HG03280 (cell line): ENCODE measurements at regions not wholly inside any gene's neighbourhood (a gene's known extent, or its start where the extent isn't known, plus 50 kb on each side); places are given as distances from the start of the nearest gene placed in this dataset.
"Not testable (repeated sequence)": the region's sequence is repeated elsewhere in the genome, so short reads cannot be mapped to it uniquely, and the experiment has no call there.

Experiments
- ATAC-seq: cut with Tn5 transposase; IDR thresholded peaks from one replicate; pipeline ENCODE4 v1.9.1; 2021; ENCODE audit warnings: mild to moderate bottlenecking, moderate library complexity; ENCODE audit not compliant: unreplicated experiment

DNA sequence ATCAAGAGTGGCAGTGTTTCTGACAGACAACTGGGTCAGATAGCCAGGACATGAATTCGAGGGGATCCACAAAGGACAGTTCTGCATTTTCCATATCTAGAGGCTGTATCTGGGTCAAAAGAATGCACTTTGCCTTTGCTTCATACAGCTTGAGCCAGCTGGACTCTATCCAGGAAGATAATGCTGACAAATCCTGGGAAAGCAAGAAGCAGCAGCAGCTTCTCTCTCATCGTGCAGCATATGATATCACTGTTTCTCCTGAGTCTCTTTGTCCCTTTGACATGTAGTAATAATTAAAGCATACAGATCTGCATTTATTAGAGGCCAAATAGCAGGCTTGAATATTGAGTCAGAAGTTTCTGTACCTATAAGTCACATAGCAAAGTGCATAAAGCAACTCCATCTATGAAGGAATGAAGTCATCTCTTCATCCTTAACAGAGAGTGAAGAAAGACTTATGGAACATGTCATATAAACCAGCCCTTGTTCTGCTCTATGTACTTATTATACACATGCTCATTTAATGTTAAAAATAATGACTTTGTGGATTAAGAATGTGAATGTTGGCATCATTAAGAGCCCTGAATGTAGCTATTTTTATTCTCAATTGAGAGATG is 236.8 kb upstream of the GBE1 start:
- ATAC-seq = no peak

DNA sequence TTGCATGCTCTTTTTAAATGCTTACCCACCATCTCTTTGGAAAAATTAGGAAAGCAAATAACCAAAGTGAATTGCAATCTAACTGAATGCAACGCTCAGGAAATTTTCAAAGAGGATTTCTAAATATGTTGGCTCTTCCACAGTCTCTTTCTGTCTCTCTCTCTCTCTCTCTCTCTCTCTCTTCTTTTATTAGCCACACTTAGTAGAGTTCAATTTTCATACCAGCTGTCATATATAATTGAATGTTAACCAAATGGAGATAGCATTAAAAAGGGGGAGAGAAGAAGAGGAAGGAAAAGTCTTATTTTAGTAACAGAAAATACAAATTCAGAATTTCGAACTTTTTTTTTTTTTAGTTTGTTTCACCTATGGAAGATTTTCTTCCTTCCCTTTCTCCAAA is 235.9 kb upstream of the GBE1 start:
- no peak for ATAC-seq

DNA sequence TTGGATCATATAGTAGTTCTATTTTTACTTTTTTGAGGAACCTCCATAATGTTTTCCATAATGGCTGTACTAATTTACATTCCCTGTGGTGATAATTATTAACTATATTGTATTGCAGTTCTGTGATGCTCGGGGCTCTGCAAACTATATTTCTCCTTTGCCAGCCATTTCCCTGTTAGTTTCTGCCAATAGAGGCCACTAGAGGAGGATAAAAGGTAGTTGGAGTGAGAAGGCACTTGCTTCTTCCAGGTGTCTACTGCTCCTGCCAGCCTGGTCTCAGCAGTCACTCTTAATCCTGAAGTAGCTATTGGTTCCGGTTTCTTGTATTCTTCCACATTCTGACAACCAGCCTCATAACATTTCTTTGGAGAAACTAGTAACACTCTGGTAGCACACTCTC is 233.9 kb upstream of the GBE1 start:
- no peak for ATAC-seq

DNA sequence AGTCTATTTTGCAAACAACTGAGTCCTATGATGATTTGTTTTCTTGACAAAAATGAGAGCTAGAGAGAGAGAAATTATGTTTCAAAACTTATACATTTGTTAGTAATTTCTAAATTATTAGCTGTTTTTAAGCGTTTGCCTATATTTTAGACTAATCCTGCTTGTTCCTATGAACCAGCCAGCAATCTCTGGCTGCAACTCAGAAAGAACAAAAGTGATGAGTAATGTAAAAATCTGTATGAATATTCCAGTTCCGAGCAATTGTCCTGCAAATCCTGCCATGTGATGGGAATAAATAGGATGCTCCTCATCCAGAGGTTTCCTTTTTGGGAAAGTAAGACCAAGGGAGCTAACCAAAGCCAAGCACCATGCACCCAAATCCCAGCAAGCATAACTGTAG is 228.3 kb upstream of the GBE1 start:
- ATAC-seq = no peak

DNA sequence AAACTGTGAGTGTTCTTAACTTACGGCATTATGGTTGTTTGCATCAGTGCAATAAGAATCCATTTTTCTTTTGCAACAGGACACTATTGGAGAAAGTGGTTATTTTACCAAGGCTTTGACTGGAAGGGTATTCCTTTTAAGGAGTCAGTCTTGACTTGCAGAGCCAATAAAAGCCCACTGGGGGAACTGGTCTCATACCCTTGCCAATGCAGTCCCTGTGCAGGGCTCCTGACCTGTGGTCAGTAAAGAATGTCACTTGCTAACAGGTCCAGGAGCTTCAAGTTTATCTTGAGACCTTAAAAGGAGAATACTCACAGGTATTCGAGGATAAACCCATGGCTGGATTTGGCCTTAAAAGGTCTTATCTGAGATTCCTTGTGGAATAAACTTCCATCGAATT is 227.8 kb upstream of the GBE1 start:
- ATAC-seq = no peak

DNA sequence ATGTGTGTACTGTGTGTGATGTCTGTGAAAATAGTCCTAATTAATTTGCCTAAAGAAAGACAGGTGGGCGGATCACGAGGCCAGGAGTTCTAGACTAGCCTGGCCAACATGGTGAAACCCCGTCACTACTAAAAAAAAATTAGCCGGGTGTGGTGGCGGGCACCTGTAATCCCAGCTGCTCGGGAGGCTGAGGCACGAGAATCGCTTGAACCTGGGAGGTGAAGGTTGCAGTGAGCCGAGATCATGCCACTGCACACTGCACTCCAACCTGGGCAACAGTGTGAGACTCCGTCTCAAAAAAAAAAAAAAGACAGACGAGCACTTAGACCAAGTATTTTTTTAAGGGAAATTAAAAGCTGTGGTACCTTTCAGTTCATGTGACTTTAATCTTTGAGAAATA is 226.0 kb upstream of the GBE1 start:
- ATAC-seq = not testable (repeated sequence)

DNA sequence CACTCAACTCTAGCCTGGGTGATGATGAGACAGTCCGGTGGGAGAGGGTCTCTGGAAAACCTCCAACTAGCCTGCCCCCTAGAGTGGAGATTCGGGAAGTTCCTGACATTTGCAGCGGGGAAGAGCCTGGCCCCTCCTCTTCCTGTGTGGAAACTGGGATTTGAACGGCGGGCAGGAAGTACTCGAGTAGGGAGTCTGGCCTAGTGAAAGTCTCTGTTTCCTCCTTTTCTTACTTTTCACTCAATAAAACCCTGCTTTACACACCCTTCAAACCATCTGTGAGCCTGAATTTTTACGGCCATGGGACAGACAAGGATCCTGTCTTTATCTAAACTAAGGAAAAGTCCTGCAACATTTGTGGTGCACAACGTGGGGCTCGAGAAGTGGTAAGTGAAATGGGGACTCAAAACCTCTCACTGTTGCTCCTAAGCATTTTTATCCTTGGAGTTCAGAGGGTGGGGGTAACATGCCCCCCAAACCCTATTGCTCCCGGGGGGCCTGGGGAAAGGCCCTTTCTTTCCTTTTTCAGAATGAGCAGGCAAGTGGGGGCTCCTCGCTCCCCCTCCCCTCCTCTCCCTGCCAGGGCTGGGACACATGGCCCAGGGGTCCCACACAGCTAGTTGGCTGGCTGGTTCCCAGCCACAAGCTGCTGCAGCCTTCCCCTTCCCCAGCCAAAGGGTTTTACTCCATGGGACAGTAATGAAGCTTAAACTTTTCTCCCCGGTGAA is 224.7 kb upstream of the GBE1 start:
- ATAC-seq = no peak

DNA sequence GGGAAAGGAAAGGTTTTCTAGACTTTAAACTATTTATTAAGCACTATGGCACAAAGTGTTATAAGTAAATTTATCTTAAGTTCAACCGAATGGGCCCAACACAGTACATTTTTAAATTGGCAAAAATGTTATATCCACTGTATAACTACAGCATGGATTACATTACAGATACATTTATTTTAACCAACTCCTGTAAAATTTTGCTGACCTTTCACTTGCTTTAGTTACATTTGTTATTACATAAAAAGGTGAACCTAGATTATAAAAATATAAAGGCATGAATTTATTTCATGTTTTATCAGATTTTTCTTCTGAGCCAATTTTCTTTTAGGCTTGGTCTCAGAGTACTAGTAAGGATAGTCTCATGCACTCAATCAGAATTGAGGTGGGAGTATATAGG is 221.9 kb upstream of the GBE1 start:
- no peak for ATAC-seq

DNA sequence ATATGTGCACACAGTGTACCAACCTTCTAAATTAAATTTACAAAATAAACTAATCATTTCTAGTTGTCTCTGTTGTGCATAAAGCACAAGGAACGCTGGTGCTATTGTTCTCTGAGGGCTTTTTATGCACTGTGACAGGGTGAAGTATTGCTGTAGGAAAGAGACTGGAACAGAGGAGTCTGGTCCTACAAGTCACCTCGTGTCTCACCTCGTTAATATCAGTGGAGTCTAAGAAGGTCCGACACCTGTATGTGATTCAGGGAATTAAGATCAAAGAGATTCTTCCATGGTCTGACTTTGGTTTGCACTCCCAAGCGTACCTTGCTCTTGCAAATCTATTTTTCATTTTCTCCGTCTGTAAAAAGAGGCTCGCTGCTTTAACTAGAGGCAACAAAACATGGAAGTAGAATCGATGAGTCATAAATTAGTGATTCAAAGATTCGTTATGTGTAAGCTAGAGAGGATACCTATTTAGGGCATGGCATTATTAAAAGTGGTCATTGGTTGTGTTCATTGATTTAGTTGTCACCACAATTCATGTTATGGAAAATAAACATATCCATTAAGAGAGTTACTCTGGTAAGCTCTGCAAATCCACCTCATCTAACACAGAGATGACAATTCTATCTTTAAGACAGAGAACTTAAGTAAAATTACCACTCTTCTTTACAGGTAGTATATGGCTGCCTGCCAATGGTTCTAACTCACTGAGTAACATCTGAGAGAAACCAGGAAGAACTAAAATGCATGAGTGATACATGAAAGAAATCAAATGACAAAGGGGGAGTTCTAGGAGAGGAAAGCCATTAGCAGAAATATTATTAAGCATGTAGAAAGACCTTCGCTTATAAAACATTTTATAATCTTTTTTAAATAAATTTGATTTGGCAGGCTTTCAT is 219.4 kb upstream of the GBE1 start:
- peak; percentile 52 for ATAC-seq

DNA sequence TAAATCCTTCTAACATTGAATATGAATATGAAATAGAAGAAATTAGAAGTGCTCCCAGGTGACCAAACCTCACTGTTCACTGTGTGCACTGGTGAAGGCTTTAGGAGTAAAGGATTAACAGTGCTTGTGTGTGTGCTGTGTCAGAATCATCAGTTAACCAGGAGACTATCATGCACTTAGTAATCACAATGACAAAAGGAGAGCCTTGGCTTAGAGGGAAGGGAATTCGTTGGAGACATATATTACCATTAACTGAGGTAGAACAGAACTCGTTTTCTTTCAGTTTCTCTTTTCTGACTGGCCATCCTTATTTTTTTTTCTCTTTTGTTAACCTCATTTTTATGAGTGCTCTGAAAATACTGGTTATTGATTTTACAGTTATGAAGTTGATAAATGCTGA is 213.3 kb upstream of the GBE1 start:
- ATAC-seq = no peak

DNA sequence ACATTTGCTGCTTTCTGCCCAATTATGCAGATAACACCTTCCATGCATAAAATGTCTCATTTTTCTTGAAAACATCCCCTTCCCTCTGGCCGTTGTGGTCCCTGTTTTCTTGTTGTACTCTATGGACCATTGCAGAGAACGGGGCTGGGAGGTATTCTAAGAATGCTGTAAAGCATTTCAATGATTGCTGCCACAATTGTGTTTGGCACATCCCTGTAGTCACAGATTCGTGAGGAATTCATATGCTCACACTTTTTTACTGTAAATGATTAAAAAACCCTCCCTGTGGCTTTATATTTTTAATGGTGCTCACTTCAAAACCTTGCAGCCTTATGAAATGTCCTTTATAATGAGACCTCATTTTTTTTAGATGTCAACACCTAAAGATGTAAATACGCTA is 207.2 kb upstream of the GBE1 start:
- no peak for ATAC-seq

DNA sequence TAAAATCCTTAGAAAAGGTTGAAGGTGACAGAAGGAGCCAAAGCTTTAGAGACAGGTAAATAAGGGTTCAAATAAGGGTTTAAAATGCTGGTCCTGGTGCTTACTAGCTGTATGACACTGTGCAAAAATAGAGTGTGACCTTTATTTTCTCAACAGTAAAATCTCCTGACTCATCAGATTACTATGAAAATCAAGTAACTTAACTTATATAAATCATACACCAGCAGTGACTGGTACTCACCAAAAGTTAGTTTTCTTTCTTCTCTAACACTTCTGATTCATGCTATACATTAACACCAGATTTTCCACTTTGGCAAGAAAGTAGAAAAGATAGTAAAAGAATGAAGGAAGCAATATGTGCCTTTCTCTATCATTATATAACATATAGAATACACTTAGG is 205.9 kb upstream of the GBE1 start:
- ATAC-seq = no peak

DNA sequence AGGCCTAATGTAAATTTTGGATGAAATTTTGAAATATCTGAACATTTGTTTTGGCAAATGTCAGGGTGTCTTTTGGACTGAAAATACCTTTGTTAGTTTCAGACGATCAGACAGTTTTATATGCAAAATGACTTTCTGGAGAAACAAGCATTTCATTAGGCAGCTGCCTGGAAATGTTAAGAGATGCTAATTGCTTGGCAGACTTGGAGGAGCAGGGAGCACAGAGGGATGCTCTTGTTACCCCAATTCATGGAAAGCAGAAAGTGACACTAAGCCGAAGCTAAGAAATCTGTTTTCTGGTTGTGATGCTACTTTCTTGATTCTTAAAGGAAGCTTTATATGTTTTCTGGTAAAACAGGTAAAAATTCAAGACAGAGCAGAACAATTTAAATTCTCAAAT is 204.3 kb upstream of the GBE1 start:
- ATAC-seq = no peak

DNA sequence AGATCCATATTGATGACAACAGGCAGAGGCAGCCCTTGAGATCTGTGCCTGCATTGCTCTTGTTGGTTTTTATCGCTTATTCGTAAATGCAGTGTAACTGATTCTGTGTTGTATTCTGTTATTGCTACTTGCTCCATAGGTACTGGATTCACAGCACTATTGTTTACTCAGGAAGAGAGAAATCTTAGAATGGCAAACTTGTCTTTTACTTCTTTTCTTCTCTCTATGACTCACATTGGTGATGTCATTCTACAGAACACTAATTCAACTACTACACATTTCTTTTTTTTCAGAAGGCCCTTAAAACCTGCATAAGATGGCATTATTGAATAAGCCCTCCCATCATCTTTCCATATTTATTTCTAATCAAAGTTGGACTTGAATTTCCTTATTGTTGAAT is 201.0 kb upstream of the GBE1 start:
- ATAC-seq = no peak

DNA sequence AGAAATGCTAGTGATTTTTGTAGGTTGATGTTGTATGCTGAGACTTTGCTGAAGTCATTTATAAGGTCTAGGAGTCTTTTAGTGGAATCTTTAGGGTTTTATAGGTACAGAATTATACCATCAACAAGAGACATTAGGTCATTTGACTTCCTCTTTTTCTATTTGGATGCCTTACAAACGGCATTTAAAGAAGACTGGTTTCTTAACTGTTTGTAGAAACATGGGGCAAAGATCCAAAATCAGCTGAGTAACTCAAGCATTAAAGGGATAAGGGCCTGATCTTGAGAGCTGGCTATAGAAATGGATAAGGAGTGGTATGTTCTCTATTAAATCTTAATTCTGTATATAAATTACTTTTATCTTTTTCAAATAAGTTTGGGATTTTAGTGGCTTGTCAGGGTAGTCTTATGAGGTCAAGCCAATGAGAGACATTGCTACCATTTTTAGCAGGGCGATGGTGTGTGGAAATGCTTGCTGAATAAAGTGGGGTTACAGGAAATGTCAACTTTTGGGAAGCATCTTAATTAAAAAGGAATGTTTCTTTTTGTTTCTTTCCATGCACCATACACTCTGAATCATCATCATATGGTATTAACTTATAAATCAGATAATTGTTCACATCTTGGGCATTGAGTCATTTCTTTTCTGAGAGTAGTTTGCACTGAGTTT is 197.7 kb upstream of the GBE1 start:
- ATAC-seq = no peak

DNA sequence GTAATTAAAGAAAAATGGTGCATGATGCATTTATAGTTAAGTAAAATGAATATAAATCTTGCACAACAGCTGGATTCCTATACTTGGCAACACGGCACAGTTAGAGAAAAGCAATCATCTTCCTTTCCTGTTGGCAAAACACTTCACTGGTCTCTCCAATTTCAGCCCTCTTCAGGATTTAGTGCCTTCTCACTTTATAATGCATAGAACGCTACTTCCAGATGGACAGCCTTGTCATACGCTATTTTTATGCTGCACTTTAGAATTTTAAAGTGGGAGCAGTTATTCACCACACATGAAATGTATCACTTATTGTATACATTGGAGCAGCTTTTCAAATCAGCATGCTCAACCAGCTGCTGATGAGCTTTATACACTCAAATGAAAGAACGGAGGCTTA is 194.4 kb upstream of the GBE1 start:
- ATAC-seq = no peak

DNA sequence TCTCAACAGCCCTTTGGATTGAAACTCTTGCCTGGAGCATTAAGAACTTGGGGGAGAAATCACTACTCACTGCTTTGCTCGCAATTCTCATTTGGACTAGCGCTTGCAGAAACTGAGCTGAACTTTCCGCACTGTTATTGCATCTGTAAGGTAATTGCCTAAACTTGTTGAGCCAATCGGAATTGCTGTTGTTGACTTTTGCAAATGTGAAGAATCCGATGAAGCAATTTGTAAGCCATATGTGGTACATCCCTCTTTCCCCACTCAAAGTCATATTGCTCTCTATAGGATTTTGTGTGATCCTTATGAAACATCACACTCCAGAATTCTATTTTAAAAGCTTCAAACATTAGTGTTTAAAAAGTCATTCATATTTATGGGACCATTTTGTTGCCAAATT is 191.7 kb upstream of the GBE1 start:
- no peak for ATAC-seq

DNA sequence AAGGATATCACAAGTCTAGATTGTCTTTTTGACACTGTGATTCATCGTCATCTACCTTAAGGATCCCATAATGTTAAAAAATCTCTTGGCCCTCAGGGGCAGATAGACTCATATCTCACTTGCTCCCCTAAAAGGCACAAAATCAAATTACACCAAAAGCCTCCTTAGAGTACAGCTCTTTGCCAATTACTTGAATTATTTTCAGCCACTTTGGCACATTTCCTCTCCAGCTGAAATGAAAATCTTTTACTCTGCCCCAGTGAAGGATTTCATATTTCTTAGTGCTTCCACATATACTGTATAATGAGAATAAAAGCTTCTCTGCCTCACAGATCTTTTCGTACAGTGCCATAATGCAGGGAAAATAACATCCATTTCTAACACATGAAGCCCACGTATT is 190.7 kb upstream of the GBE1 start:
- no peak for ATAC-seq

DNA sequence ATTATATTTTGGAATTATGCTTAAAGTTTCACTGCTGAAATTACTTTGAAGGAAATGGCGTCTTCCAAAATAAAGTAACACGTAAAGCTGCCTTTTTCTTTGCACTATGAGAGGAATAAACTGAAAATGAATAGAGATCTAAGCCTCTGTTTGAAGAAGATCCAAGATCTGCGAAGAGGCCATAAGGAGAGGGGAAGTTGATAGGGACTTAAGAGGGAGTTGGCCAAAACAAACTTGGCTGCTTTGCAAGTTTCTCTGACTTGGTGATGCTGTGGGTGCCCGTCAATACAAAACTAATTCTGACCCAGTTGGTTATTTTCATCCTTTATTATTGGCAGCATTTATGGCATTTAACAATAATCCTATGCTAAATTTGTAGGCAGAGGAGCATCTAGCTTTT is 190.2 kb upstream of the GBE1 start:
- no peak for ATAC-seq

DNA sequence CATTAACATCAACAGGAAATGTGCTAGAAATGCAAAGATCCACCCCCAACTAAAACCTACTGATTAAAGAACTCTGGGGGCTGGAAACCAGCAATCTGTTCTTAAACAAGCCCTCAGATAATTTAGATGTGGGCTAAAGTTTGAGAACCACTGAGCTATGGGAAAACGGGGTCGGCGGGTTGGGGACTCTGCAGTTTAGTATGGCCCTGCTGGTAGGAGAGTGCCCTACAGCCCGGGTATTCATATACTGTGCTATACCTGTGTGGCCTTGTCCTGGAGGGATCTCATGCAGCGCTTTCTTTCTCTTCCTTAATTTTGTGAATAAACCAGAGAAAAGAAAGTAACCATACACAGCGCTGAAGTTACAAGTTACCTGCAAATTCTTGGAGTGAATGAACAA is 189.7 kb upstream of the GBE1 start:
- ATAC-seq = no peak

DNA sequence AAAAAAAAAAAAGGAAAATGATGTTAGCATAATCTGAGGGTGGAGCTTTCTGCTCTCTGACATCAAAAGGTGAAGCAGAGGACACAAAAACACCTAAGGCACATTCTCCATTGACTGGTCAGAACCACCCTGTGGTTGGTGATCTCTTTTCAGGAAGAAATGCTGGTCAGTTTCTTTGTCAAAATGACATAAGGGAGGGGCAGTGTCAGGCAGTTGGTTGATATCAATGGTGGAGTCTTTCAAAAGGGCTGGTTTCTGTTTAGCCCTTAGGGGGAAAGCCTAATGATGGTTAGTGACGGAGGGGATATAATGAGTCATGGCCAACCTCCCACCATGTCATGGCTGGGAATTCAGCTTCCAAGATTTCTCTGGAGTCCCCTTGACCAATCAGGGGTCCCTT is 185.9 kb upstream of the GBE1 start:
- ATAC-seq = no peak

DNA sequence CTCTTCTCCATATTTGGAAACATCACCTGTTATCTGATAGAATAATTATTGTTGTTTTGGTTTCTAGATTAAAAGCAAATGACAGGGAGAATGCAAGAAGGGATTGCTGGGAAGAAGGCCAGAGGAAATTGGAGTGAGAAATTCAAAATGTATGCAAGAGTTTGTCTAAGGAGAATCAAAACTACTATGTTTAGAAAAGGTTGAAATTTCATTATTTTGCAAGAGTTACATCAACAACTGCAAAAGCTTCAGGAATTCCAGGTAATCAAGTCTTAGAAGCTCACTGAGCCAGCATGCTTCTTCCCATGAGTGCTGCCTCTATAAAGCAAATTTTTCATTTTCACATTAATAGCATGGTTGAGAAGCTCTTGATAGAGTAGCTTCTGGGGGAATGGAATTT is 177.2 kb upstream of the GBE1 start:
- ATAC-seq = no peak
